ENCODE measurements at regions not wholly inside any gene's neighbourhood (a gene's known extent, or its start where the extent isn't known, plus 50 kb on each side); places are given as distances from the start of the nearest gene placed in this dataset.
"Not testable (repeated sequence)": the region's sequence is repeated elsewhere in the genome, so short reads cannot be mapped to it uniquely, and the experiment has no call there.

GRCh38 chr13:81319351-81319750 is 978.4 kb upstream of the SPRY2 start:
- DNase-seq, result no peak

- no peak for DNase-seq
These were observed 977.5 kb upstream of the SPRY2 start for GRCh38 chr13:81318231-81319019.

GRCh38 chr13:81314461-81314860 is 973.5 kb upstream of the SPRY2 start:
- DNase-seq, result no peak

DNA sequence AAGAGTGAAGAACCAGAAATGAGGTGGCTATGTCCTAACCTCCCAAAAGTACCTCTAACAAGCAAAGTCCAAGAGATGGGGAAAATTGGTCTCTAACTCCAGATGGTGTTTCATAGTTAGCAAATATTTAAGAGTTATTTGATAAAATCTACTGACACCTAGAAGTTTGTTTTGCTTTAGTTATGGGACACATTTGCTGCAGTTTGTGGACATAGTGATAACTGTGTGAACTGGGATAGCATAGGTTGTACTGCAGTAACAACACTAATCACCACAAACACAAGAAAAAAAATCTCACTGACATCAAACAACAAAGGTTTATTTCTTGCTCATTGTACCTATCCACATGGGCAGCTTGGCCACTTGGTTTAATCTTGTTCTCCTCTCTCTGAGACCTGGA is 965.0 kb upstream of the SPRY2 start:
- DNase-seq, result no peak

DNA sequence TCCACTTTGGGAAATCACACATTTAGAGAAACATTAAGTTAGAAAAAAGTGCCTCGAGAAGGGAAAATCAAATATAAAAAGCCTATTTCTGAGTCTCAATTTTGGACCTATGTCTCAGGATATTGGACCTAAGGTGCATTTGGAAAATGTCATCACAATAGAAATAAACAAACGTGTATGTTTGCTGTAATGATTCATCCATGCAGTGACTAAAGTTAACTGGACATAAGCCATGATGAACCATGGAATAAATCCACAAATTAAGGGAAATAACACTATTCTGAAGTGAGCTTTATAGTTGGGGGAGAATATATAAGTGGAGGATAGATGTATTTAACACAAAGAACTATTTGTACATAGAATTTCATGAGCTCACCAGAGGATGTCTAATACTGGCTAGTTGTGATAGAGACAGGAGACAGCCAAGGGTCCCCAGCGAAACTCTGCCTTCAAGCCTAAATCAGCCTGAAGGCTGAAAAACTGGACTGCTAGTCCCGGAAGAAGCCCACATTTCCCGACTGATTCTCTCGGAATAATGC is 963.3 kb upstream of the SPRY2 start:
- DNase-seq, result no peak

DNA sequence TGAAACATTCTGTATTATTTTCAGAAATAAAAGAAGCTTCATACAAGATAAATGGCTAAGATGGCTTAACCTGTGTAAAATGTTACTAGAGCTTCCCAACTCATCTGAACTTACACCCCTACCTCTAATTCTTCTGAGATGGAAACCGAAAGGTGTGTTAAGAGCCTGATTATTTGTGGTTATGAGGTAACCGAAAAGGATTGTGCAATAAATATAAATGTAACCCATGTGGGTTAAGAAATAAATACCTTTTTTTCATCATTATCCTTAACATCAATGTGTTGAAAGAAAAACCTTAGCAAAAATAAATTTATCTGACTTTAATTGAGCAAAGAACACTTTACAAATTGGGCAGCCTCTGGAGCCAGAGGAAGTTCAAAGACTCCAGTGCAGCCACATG is 961.8 kb upstream of the SPRY2 start:
- no peak for DNase-seq

DNA sequence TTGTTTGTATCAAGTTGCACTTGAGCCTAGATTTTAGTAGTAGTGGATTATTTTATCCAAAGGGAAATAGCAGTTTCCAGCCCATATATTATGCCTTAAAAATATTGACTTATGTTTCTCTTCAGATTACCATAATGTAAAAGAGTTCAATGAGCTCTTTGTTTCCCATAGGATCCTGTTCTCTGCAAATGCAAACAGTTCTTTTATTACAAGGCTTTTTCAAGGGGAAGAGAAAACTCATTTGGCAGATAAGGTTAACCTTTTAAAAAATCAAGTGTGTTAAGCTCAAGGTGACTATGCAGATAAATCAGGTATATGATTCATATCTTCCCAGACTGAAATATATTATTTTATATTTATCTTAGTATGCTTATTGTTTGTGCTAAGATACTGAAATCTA is 961.2 kb upstream of the SPRY2 start:
- DNase-seq, result no peak

- DNase-seq, result no peak
These were observed 954.3 kb upstream of the SPRY2 start for GRCh38 chr13:81295177-81295576.

- no peak for DNase-seq
These were observed 952.8 kb upstream of the SPRY2 start for GRCh38 chr13:81293594-81294164.

- DNase-seq, result no peak
These were observed 942.6 kb upstream of the SPRY2 start for GRCh38 chr13:81283561-81283960.

DNA sequence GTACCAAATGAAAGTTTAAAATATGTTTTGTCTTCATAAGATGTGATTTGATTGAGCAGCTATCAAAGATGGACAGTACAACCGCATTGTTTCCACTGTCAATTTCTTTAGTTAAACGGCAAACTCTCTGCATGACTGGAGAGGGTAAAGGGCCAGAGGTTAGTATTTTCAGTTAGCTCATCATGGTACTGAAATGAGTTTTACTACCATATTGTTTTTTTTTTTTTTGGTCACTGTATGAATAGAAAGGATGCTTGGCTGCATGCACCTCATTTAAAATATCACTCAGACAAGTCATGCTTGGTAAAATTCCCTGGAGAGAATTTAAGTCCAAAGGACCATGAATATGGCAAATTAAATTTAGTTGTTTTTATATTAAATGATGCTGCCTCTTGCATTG is 942.1 kb upstream of the SPRY2 start:
- DNase-seq, result no peak

GRCh38 chr13:81275666-81276258 is 934.8 kb upstream of the SPRY2 start:
- DNase-seq, result no peak

GRCh38 chr13:81247711-81248110 is 906.8 kb upstream of the SPRY2 start:
- DNase-seq, result no peak

DNA sequence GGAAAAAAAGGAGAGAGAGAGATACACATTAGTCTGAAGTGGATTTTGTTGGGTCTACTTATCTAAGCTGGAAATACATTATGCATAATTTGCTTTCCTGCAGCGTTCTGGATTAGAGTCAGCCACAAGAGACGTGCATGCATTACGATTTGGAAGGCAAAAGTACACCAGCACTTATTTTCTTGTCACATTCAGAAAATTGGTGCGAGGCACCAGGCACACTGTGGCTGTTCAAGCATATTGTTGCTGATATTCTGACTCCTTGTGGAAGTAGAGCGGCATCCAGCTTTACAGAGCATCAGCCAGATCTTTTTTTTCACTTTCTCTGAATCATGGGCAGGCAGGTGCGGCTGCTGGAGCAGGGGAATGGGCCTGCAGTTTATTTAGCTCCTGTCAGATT is 905.6 kb upstream of the SPRY2 start:
- no peak for DNase-seq

GRCh38 chr13:81244011-81244410 is 903.1 kb upstream of the SPRY2 start:
- no peak for DNase-seq

GRCh38 chr13:81230386-81230785 is 889.5 kb upstream of the SPRY2 start:
- DNase-seq, result no peak

DNA sequence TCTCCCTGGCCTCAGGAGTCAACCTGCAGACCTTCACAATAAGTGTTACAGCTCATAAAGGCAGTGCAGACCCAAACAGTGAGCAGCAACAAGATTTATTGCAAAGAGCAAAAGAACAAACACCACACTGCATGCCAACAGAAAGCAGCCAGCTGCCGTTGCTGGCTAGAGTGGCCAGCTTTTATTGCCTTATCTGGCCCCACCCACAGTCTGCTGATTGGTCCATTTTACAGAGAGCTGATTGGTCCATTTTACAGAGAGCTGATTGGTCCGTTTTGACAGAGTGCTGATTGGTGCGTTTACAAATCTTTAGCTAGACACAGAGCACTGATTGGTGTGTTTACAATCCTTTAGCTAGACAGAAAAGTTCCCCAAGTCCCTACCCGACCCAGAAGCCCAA is 885.9 kb upstream of the SPRY2 start:
- not testable (repeated sequence) for DNase-seq

- no peak for DNase-seq
These were observed 883.4 kb upstream of the SPRY2 start for GRCh38 chr13:81224209-81224833.

DNA sequence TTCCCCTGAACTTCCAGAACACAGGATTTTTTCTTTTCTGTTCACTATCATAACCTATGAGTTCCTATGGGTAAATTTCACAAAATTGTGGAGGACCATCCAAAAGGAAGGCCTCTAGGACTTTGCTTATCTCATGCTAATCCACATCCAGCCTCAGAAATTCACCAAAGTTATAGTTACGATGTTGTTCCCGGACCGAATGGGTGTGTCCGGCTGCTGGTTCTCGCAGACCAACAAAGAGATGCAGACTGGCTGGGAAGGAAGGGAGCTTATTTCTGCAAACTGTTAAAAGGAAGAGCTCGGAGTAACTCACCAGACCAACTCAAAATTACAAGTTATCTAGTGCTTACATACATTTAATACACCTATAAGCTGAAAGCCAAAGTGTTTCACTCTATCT is 882.9 kb upstream of the SPRY2 start:
- no peak for DNase-seq

- DNase-seq, result no peak
These were observed 870.8 kb upstream of the SPRY2 start for GRCh38 chr13:81211713-81212112.

DNA sequence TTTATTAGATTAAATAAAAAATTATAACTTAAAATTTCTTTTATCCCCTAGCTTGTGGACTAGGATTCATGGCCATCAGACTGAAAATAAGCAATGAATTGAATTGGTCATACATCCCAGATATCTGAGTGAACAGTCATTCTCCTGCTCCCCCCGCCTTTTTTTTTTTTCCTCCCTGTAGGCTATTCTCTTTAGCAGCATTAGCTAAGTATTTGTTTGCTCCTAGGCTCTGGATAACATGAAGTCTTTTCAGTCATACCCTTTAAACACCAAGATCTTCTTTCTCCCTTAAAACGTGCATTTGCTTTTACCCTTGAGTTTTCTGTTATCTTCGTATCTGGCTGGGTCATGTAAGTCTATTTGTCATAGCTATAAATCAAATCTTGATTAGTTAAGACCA is 866.7 kb upstream of the SPRY2 start:
- no peak for DNase-seq

GRCh38 chr13:81207231-81207630 is 866.3 kb upstream of the SPRY2 start:
- DNase-seq, result no peak

- DNase-seq, result no peak
These were observed 862.9 kb upstream of the SPRY2 start for GRCh38 chr13:81203783-81204182.

- DNase-seq, result no peak
These were observed 859.0 kb upstream of the SPRY2 start for GRCh38 chr13:81199956-81200355.
